ENCODE measurements at regions not wholly inside any gene's neighbourhood (a gene's known extent, or its start where the extent isn't known, plus 50 kb on each side); places are given as distances from the start of the nearest gene placed in this dataset.
"Not testable (repeated sequence)": the region's sequence is repeated elsewhere in the genome, so short reads cannot be mapped to it uniquely, and the experiment has no call there.

GRCh38 chr14:105629091-105629885 is 102.9 kb downstream of the TMEM121 start:
- not testable (repeated sequence) for H3K4me3 Mint-ChIP-seq (ENCODE audit: low read depth); H3K27ac Mint-ChIP-seq; H3K27me3 Mint-ChIP-seq; H3K4me1 Mint-ChIP-seq (ENCODE audit: low read depth); DNase-seq (ENCODE audit: low spot score, unreplicated experiment); H3K36me3 Mint-ChIP-seq (ENCODE audit: insufficient read depth)
- peaks cover 45% of the 10 kb centered on the region for H3K9me3 Mint-ChIP-seq (ENCODE audit: low read depth)

GRCh38 chr14:105629886-105630215 is 103.5 kb downstream of the TMEM121 start:
- DNase-seq (ENCODE audit: low spot score, unreplicated experiment) = no peak
- no peaks in the 10 kb centered on the region for H3K27me3 Mint-ChIP-seq
- peaks cover 41% of the 10 kb centered on the region for H3K9me3 Mint-ChIP-seq (ENCODE audit: low read depth)
- H3K4me1 Mint-ChIP-seq (ENCODE audit: low read depth) = no peaks in the 10 kb centered on the region
- H3K27ac Mint-ChIP-seq = no peak overlapping the region
- peaks cover 8% of the 10 kb centered on the region for H3K36me3 Mint-ChIP-seq (ENCODE audit: insufficient read depth)
- TF ChIP-seq CTCF (IDR thresholded peaks at IDR 0.05; ENCODE audit: unreplicated experiment) = no peak
- no peak overlapping the region for H3K4me3 Mint-ChIP-seq (ENCODE audit: low read depth)

- not testable (repeated sequence) for DNase-seq (ENCODE audit: low spot score, unreplicated experiment); H3K4me1 Mint-ChIP-seq (ENCODE audit: low read depth); H3K27ac Mint-ChIP-seq; H3K36me3 Mint-ChIP-seq (ENCODE audit: insufficient read depth); H3K27me3 Mint-ChIP-seq; H3K4me3 Mint-ChIP-seq (ENCODE audit: low read depth)
- peaks cover 36% of the 10 kb centered on the region for H3K9me3 Mint-ChIP-seq (ENCODE audit: low read depth)
These were observed 104.0 kb downstream of the TMEM121 start for GRCh38 chr14:105630293-105630934.

GRCh38 chr14:105630935-105631779 is 104.8 kb downstream of the TMEM121 start:
- not testable (repeated sequence) for H3K4me3 Mint-ChIP-seq (ENCODE audit: low read depth); H3K4me1 Mint-ChIP-seq (ENCODE audit: low read depth); DNase-seq (ENCODE audit: low spot score, unreplicated experiment); H3K27ac Mint-ChIP-seq; H3K27me3 Mint-ChIP-seq; H3K36me3 Mint-ChIP-seq (ENCODE audit: insufficient read depth)
- H3K9me3 Mint-ChIP-seq (ENCODE audit: low read depth) = peaks cover 34% of the 10 kb centered on the region

- Mint-ChIP-seq H3K4me1 (ENCODE audit: low read depth) (no peaks in the 10 kb centered on the region), H3K36me3 (ENCODE audit: insufficient read depth) (peaks cover 6% of the 10 kb centered on the region), H3K27me3 (no peaks in the 10 kb centered on the region), H3K27ac (no peak overlapping the region), H3K4me3 (ENCODE audit: low read depth) (no peak overlapping the region), H3K9me3 (ENCODE audit: low read depth) (peaks cover 39% of the 10 kb centered on the region)
- TF ChIP-seq CTCF (IDR thresholded peaks at IDR 0.05; ENCODE audit: unreplicated experiment) = no peak
- DNase-seq (ENCODE audit: low spot score, unreplicated experiment) = no peak
These were observed 105.6 kb downstream of the TMEM121 start for GRCh38 chr14:105632010-105632409.

- H3K4me1 Mint-ChIP-seq (ENCODE audit: low read depth); H3K4me3 Mint-ChIP-seq (ENCODE audit: low read depth); H3K27ac Mint-ChIP-seq; H3K27me3 Mint-ChIP-seq; H3K36me3 Mint-ChIP-seq (ENCODE audit: insufficient read depth); DNase-seq (ENCODE audit: low spot score, unreplicated experiment): not testable (repeated sequence)
- peaks cover 40% of the 10 kb centered on the region for H3K9me3 Mint-ChIP-seq (ENCODE audit: low read depth)
These were observed 107.2 kb downstream of the TMEM121 start for GRCh38 chr14:105633596-105633995.

GRCh38 chr14:105635560-105635959 is 109.2 kb downstream of the TMEM121 start:
- Mint-ChIP-seq H3K4me3 (ENCODE audit: low read depth) (no peak overlapping the region), H3K27ac (no peak overlapping the region), H3K9me3 (ENCODE audit: low read depth) (peaks cover 32% of the 10 kb centered on the region), H3K27me3 (no peaks in the 10 kb centered on the region), H3K4me1 (ENCODE audit: low read depth) (no peaks in the 10 kb centered on the region), H3K36me3 (ENCODE audit: insufficient read depth) (peaks cover 5% of the 10 kb centered on the region)
- no peak for DNase-seq (ENCODE audit: low spot score, unreplicated experiment)
- no peak for TF ChIP-seq CTCF (IDR thresholded peaks at IDR 0.05; ENCODE audit: unreplicated experiment)

- not testable (repeated sequence) for H3K27ac Mint-ChIP-seq; DNase-seq (ENCODE audit: low spot score, unreplicated experiment); H3K4me3 Mint-ChIP-seq (ENCODE audit: low read depth); H3K4me1 Mint-ChIP-seq (ENCODE audit: low read depth); H3K27me3 Mint-ChIP-seq; H3K36me3 Mint-ChIP-seq (ENCODE audit: insufficient read depth)
- peaks cover 29% of the 10 kb centered on the region for H3K9me3 Mint-ChIP-seq (ENCODE audit: low read depth)
These were observed 109.6 kb downstream of the TMEM121 start for GRCh38 chr14:105636021-105636420.

Measured in progenitor cell of endocrine pancreas (in vitro differentiated cells).